ENCODE measurements at regions not wholly inside any gene's neighbourhood (a gene's known extent, or its start where the extent isn't known, plus 50 kb on each side); places are given as distances from the start of the nearest gene placed in this dataset.

- intact Hi-C loops (cut with micrococcal nuclease) = no loop called here
- in situ Hi-C loops (cut with MboI; ENCODE audit: low sequenced_read_pairs) = no loop called here
- Histone ChIP-seq H3K27ac (ENCODE audit: insufficient read depth, low read length) (no peak overlapping the region), H3K9me1 (ENCODE audit: insufficient read depth, low read length) (no peaks in the 10 kb centered on the region), H3K14ac (replicated peaks; ENCODE audit: low read depth, low read length) (no peak overlapping the region), H4K5ac (ENCODE audit: low read depth, low read length) (no peak overlapping the region), H2BK5ac (ENCODE audit: low read depth, low read length, poor library complexity, severe bottlenecking) (no peak overlapping the region), H2AK9ac (replicated peaks; ENCODE audit: low read depth, low read length, poor library complexity) (no peak overlapping the region), H3K18ac (ENCODE audit: low read depth, low read length) (no peak overlapping the region), H2BK15ac (ENCODE audit: low read depth, low read length) (no peak overlapping the region), H3K36me3 (ENCODE audit: control insufficient read depth, insufficient read depth, low read length) (no peaks in the 10 kb centered on the region), H3K27me3 (ENCODE audit: control insufficient read depth, insufficient read depth, low read length) (no peaks in the 10 kb centered on the region), H4K8ac (ENCODE audit: low read depth in 2 of 2, low read length in 2 of 2) (no peak overlapping the region), H3K4me1 (ENCODE audit: control insufficient read depth, insufficient read depth, low read length) (no peaks in the 10 kb centered on the region), H2BK120ac (ENCODE audit: low read depth, low read length) (no peak overlapping the region), H3K4me3 (ENCODE audit: insufficient read depth, low read depth, low read length) (no peak overlapping the region), H3K23ac (ENCODE audit: low read depth, low read length) (no peak overlapping the region), H3K9ac (ENCODE audit: low read depth, low read length) (no peak overlapping the region), H2AFZ (replicated peaks; ENCODE audit: low read length, poor library complexity) (no peak overlapping the region), H2AK5ac (ENCODE audit: low read depth, low read length) (no peak overlapping the region), H3K4me2 (ENCODE audit: low read depth, low read length) (no peak overlapping the region), H2BK20ac (ENCODE audit: low read depth, low read length) (no peak overlapping the region), H3K79me1 (ENCODE audit: low read depth in 1 of 2, low read length in 2 of 2) (no peaks in the 10 kb centered on the region), H4K20me1 (ENCODE audit: insufficient read depth, low read length) (no peaks in the 10 kb centered on the region), H4K91ac (ENCODE audit: insufficient read depth, low read depth, low read length) (no peak overlapping the region), H3K9me3 (ENCODE audit: control insufficient read depth, insufficient read depth, low read length) (no peaks in the 10 kb centered on the region), H3K56ac (ENCODE audit: extremely low read depth, insufficient read depth, low read length) (no peak overlapping the region), H3K4ac (ENCODE audit: low read depth, low read length) (no peak overlapping the region)
- no peak for DNase-seq
- no CpG with 5 or more reads among the region's 5 CpGs for WGBS, 2 experiments (ENCODE audit: extremely low coverage in 2 of 2, insufficient read length in 1 of 2)
- TF ChIP-seq POLR2A (IDR thresholded peaks at IDR 0.05; ENCODE audit: low read depth, low read length) (no peak), RAD21 (IDR thresholded peaks at IDR 0.05; ENCODE audit: low read length) (no peak), MAZ (IDR thresholded peaks at IDR 0.05; ENCODE audit: borderline replicate concordance, low read depth, low read length) (no peak), USF2 (IDR thresholded peaks at IDR 0.05; ENCODE audit: low read depth, low read length) (no peak), NFE2L2 (IDR thresholded peaks at IDR 0.05; ENCODE audit: low read depth, low read length) (no peak), FOS (IDR thresholded peaks at IDR 0.05; ENCODE audit: low read depth, low read length) (no peak), RFX5 (IDR thresholded peaks at IDR 0.05; ENCODE audit: low read depth, low read length) (no peak), CTCF (conservative IDR thresholded peaks at IDR 0.05; ENCODE audit: low read depth, low read length) (no peak)
- ATAC-seq (ENCODE audit: low read depth) = no peak
- ChIA-PET POLR2A (ENCODE audit: unreplicated experiment) (no interaction called here), CTCF (no interaction called here)
- dilution Hi-C loops (cut with HindIII; ENCODE audit: low sequenced_read_pairs, unreplicated experiment) = no loop called here
- no TSS peak for BruUV-seq (replicated peaks)
These were observed 91.9 kb upstream of the CDH20 start for GRCh38 chr18:61241260-61241853.

Data from IMR-90 (cell line).